SU-DHL-6 (cell line): ENCODE measurements at regions not wholly inside any gene's neighbourhood (a gene's known extent, or its start where the extent isn't known, plus 50 kb on each side); places are given as distances from the start of the nearest gene placed in this dataset.

Source experiments
- H2AFZ ChIP-seq: fragments of 200-600 bp; sonication (generic); 2 replicates; pipeline ENCODE4 v1.6.1; 2014; ENCODE audit warnings: low read depth, mild to moderate bottlenecking, moderate library complexity, mixed read lengths, antibody characterized with exemption, low read length; ENCODE audit not compliant: severe bottlenecking
- H3F3A ChIP-seq: fragments of 200-600 bp; shearing (Covaris generic); 2 replicates; pipeline ENCODE4 v1.6.0; 2016; ENCODE audit warnings: antibody characterized with exemption, mild to moderate bottlenecking; ENCODE audit not compliant: insufficient read depth
- H3K27ac ChIP-seq: fragments of 200-600 bp; sonication (generic); 2 replicates; pipeline ENCODE4 v1.5.1; 2016; ENCODE audit warnings: low read depth, mild to moderate bottlenecking, low read length, moderate library complexity, mixed read lengths
- H3K27me3 ChIP-seq: fragments of 200-600 bp; sonication (generic), shearing (Covaris generic); 2 replicates; pipeline ENCODE4 v1.6.0; 2014; ENCODE audit warnings: mild to moderate bottlenecking, low read length
- H3K36me3 ChIP-seq: fragments of 200-600 bp; sonication (generic); 2 replicates; pipeline ENCODE4 v1.6.1; 2014; ENCODE audit warnings: mild to moderate bottlenecking, low read length, mixed read lengths
- H3K4me2 ChIP-seq: fragments of 300-600, 200-600 bp; shearing (Covaris generic), sonication (generic); 2 replicates; pipeline ENCODE4 v1.6.0; 2014; ENCODE audit warnings: low read length, low read depth, mild to moderate bottlenecking; ENCODE audit not compliant: poor library complexity, severe bottlenecking
- H3K4me3 ChIP-seq: fragments of 200-600 bp; sonication (generic); 2 replicates; pipeline ENCODE4 v1.5.1; 2014; ENCODE audit warnings: antibody characterized with exemption, low read length, mild to moderate bottlenecking, mixed read lengths; ENCODE audit not compliant: insufficient read depth, poor library complexity, severe bottlenecking
- H3K79me2 ChIP-seq: fragments of 200-600 bp; sonication (generic); 2 replicates; pipeline ENCODE4 v1.6.1; 2014; ENCODE audit warnings: mild to moderate bottlenecking, low read length, moderate library complexity; ENCODE audit not compliant: insufficient read depth
- H3K9ac ChIP-seq: fragments of 200-600 bp; sonication (generic); 2 replicates; pipeline ENCODE4 v1.7.0; 2014; ENCODE audit warnings: mild to moderate bottlenecking, low read length
- H3K9me2 ChIP-seq: fragments of 200-600 bp; sonication (generic); replicated peaks from 2 replicates; pipeline ENCODE4 v1.6.1; 2014; ENCODE audit warnings: low read length; ENCODE audit not compliant: insufficient read depth
- H3K9me3 ChIP-seq: fragments of 200-600 bp; sonication (generic); 2 replicates; pipeline ENCODE4 v1.6.1; 2014; ENCODE audit warnings: low read length, mixed read lengths; ENCODE audit not compliant: insufficient read depth
- H4K20me1 ChIP-seq: fragments of 200-600 bp; sonication (generic); 2 replicates; pipeline ENCODE4 v1.6.1; 2014; ENCODE audit warnings: low read depth, mild to moderate bottlenecking, antibody characterized with exemption, low read length, moderate library complexity, mixed read lengths
- EZH2phosphoT487 ChIP-seq: fragments of 200-600 bp; sonication (generic), shearing (Covaris generic); conservative IDR thresholded peaks from 2 replicates; pipeline ENCODE4 v1.6.1; 2018; ENCODE audit warnings: mild to moderate bottlenecking, antibody characterized with exemption, low read length, moderate library complexity, mixed read lengths
- TF ChIP-seq, protein P1 (sequence below): fragments of 200-600 bp; sonication (generic); IDR thresholded peaks from one replicate; pipeline ENCODE4 v1.5.1; 2017; ENCODE audit warnings: antibody characterized with exemption, mild to moderate bottlenecking, low read length, moderate library complexity; ENCODE audit not compliant: insufficient read depth, poor library complexity, severe bottlenecking

DNA sequence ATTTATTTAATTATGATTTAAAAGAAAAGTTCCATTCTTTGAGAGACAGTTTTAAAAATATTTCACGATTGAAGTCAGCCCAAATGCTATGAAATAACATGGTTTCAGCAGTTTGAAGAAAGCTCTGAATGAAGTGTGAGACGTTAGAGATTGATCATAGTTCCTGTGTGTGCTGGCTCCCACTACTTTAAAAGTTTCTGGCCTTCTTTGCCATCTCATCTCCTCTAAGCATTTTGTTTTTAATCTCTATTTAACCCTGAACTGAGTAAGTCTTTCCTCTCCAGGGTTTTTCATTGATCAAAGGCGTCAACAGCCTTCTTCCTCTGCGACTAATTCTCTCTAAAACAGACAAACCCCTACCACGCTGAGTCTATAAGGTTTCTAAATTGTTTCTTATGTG, 225.3 kb upstream of the B3GALT2 start:
- TF ChIP-seq, protein P1, sequence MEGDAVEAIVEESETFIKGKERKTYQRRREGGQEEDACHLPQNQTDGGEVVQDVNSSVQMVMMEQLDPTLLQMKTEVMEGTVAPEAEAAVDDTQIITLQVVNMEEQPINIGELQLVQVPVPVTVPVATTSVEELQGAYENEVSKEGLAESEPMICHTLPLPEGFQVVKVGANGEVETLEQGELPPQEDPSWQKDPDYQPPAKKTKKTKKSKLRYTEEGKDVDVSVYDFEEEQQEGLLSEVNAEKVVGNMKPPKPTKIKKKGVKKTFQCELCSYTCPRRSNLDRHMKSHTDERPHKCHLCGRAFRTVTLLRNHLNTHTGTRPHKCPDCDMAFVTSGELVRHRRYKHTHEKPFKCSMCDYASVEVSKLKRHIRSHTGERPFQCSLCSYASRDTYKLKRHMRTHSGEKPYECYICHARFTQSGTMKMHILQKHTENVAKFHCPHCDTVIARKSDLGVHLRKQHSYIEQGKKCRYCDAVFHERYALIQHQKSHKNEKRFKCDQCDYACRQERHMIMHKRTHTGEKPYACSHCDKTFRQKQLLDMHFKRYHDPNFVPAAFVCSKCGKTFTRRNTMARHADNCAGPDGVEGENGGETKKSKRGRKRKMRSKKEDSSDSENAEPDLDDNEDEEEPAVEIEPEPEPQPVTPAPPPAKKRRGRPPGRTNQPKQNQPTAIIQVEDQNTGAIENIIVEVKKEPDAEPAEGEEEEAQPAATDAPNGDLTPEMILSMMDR: no peak
- Histone ChIP-seq H3K27ac (no peak overlapping the region), H3K4me2 (no peak overlapping the region), H3K9me2 (no peaks in the 10 kb centered on the region), H3K79me2 (no peaks in the 10 kb centered on the region), H4K20me1 (no peaks in the 10 kb centered on the region), H3K36me3 (no peaks in the 10 kb centered on the region), H3F3A (no peaks in the 10 kb centered on the region), H3K9me3 (no peaks in the 10 kb centered on the region), H3K27me3 (no peaks in the 10 kb centered on the region), H2AFZ (no peak overlapping the region), H3K4me3 (no peak overlapping the region), H3K9ac (no peak overlapping the region)

DNA sequence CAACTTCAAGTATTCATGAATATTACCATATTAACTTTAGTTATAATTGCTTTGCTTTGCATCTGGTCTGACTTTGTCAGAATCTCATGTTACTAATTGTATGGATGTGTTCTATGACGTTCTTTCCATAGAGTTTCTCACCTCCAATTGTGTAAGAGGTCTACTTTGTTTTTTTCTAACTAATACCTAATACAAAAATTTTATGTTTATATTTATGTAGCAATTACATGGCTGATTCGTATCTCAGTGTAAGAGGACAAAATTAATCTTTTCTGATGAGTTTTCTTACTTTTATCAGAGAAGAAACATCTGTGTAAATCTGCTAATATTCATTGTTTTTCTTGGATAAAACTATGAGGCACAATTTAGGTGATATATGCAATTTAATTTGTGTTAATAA, 224.8 kb upstream of the B3GALT2 start:
- Histone ChIP-seq H4K20me1 (no peaks in the 10 kb centered on the region), H3K9me2 (no peaks in the 10 kb centered on the region), H2AFZ (no peak overlapping the region), H3K79me2 (no peaks in the 10 kb centered on the region), H3F3A (no peaks in the 10 kb centered on the region), H3K9me3 (no peaks in the 10 kb centered on the region), H3K9ac (no peak overlapping the region), H3K27ac (no peak overlapping the region), H3K27me3 (no peaks in the 10 kb centered on the region), H3K36me3 (no peaks in the 10 kb centered on the region), H3K4me2 (no peak overlapping the region), H3K4me3 (no peak overlapping the region)
- TF ChIP-seq, protein P1: no peak
- no peak for TF ChIP-seq EZH2phosphoT487

DNA sequence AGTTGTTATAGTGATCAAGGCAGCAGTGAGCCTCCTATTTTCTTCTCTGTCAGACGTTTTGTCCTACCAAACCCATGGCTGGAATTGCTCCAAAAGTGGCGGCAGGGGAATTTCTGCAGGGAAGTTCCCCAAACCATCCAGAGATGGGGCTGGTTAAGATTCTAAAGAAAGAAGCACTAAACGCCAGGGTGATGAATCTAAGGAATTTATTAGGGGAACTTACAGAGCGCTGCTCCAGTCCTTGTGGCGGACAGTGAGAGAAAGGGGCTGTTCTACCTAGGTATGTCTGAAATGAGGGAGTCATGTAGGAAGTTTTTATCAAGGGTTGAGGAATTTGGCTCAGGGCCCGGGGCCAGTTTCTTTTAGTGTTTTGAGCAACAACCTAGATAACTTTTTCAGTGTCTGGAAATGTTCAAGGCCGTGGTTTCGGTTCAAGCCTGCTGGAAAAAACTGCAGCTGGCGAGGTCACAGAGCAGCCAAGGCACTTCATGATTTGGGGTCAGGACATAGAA, 222.4 kb upstream of the B3GALT2 start:
- H3K27me3 ChIP-seq: no peaks in the 10 kb centered on the region
- no peak overlapping the region for H3K4me3 ChIP-seq
- H4K20me1 ChIP-seq: no peaks in the 10 kb centered on the region
- no peak overlapping the region for H2AFZ ChIP-seq
- H3K4me2 ChIP-seq: no peak overlapping the region
- TF ChIP-seq, protein P1: no peak
- no peak for TF ChIP-seq EZH2phosphoT487
- H3K27ac ChIP-seq: no peak overlapping the region
- H3K36me3 ChIP-seq: no peaks in the 10 kb centered on the region
- H3K9me3 ChIP-seq: no peaks in the 10 kb centered on the region
- H3K9me2 ChIP-seq: no peaks in the 10 kb centered on the region
- H3K9ac ChIP-seq: no peak overlapping the region
- H3K79me2 ChIP-seq: no peaks in the 10 kb centered on the region
- no peaks in the 10 kb centered on the region for H3F3A ChIP-seq
